CD4-positive, alpha-beta T cell (primary cell): ENCODE measurements at regions not wholly inside any gene's neighbourhood (a gene's known extent, or its start where the extent isn't known, plus 50 kb on each side); places are given as distances from the start of the nearest gene placed in this dataset.

Source experiments
- ATAC-seq: fragments of 200-7000 bp; cut with Tn5 transposase; one replicate; pipeline ENCODE4 v1.10.0; 2022; ENCODE audit warnings: mild to moderate bottlenecking; ENCODE audit not compliant: poor library complexity
- CTCF ChIA-PET: fragments of 350-600 bp; sonication (Branson Sonifier 250); formaldehyde crosslinking; loops from one replicate; lab custom pipeline; 2021; ENCODE audit warnings: antibody characterized with exemption, inconsistent platforms; lab: Charles Lee
- POLR2A ChIA-PET: fragments of 350-600 bp; sonication (Branson Sonifier 250); formaldehyde crosslinking; loops from one replicate; lab custom pipeline; 2021; ENCODE audit warnings: antibody characterized with exemption, inconsistent platforms; lab: Charles Lee
- DNase-seq, 14 experiments: peaks; one replicate each; pipeline ENCODE4 v3.0.0-alpha.2; 2013 to 2020; ENCODE audit warnings: mixed read lengths in 2 of 14
- H3K27ac ChIP-seq, 2 donors: one replicate each; pipeline versions ENCODE4 v1.5.1 to v1.7.0; 2013; ENCODE audit warnings: low read length in 2 of 2, low read depth in 1 of 2, mild to moderate bottlenecking in 1 of 2
- H3K27me3 ChIP-seq, 2 experiments: 1 replicate in 1 of 2; 2 replicates in 1 of 2; pipeline versions ENCODE4 v1.6.1 to v1.7.0; 2013; ENCODE audit warnings: low read length in 2 of 2, control low read depth in 1 of 2, mild to moderate bottlenecking in 1 of 2, moderate library complexity in 1 of 2; ENCODE audit not compliant: insufficient read depth in 2 of 2, control insufficient read depth in 1 of 2
- H3K36me3 ChIP-seq: one replicate; pipeline ENCODE4 v1.6.1; 2013; ENCODE audit warnings: low read length, control low read depth; ENCODE audit not compliant: insufficient read depth
- H3K4me1 ChIP-seq: one replicate; pipeline ENCODE4 v1.6.1; 2013; ENCODE audit warnings: low read length, control low read depth; ENCODE audit not compliant: insufficient read depth
- H3K4me3 ChIP-seq: one replicate; pipeline ENCODE4 v1.5.1; 2013; ENCODE audit warnings: mild to moderate bottlenecking, low read length, moderate library complexity
- H3K9me3 ChIP-seq, 2 experiments: 1 replicate in 1 of 2; 2 replicates in 1 of 2; pipeline versions ENCODE4 v1.6.1 to v1.7.0; 2013; ENCODE audit warnings: low read length in 2 of 2, mild to moderate bottlenecking in 2 of 2, control low read depth in 1 of 2, moderate library complexity in 1 of 2; ENCODE audit not compliant: control insufficient read depth in 1 of 2, insufficient read depth in 1 of 2
- H3K27ac Mint-ChIP-seq: one replicate; pipeline ENCODE4 v1.8.0; 2020; ENCODE audit warnings: mixed read lengths
- H3K27me3 Mint-ChIP-seq: one replicate; pipeline ENCODE4 v1.8.0; 2021; ENCODE audit warnings: mixed read lengths
- H3K36me3 Mint-ChIP-seq: one replicate; pipeline ENCODE4 v1.8.0; 2021; ENCODE audit warnings: low read depth, mixed read lengths
- H3K4me1 Mint-ChIP-seq: one replicate; pipeline ENCODE4 v1.8.0; 2021; ENCODE audit warnings: low read depth, mixed read lengths
- H3K4me3 Mint-ChIP-seq: one replicate; pipeline ENCODE4 v1.8.0; 2020; ENCODE audit warnings: mild to moderate bottlenecking, mixed read lengths
- H3K9me3 Mint-ChIP-seq: one replicate; pipeline ENCODE4 v1.8.0; 2020; ENCODE audit warnings: mixed read lengths
- intact Hi-C, 2 experiments: fragments of 100-400 bp; cut with DNase I in 1 of 2; cut with micrococcal nuclease in 1 of 2; formaldehyde crosslinking; loops; one replicate each; pipeline versions ENCODE4 v1.15.1 to v1.9.0; 2023 to 2025; cut with DNase I, micrococcal nuclease
- TF ChIP-seq, protein P1 (sequence below): fragments of 200-600 bp; IDR thresholded peaks from one replicate; pipeline ENCODE4 v1.8.0; 2022; ENCODE audit warnings: antibody characterized with exemption, mild to moderate bottlenecking

DNA sequence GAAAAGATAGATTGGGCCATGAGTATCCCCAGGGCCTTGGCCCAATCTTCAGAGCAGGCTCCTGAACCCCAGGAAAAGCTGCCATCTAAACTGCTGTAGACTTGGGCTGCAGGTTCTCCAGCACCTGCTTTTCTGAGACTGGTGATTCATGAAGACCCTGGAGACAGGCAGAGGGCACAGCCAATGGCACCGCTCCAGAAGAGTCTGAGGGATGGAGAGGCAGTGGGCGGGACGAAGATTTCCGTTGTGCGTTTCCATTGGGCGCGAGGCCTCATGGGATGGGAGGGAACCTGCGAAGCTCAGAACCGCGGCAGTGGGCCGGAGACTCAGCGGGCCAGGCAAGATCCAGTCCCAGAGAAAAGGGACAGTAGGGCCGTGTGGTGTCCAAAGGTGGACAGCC is 375.1 kb downstream of the IPO8 start:
- Mint-ChIP-seq H3K4me1 (no peaks in the 10 kb centered on the region), H3K4me3 (no peak overlapping the region), H3K36me3 (no peaks in the 10 kb centered on the region), H3K27me3 (no peaks in the 10 kb centered on the region), H3K27ac (no peak overlapping the region), H3K9me3 (peaks cover 13% of the 10 kb centered on the region)
- H3K4me1 ChIP-seq = no peaks in the 10 kb centered on the region
- H3K4me3 ChIP-seq = no peak overlapping the region
- POLR2A ChIA-PET = no interaction called here
- CTCF ChIA-PET = no interaction called here
- no peaks in the 10 kb centered on the region for H3K36me3 ChIP-seq
- H3K9me3 ChIP-seq = peaks cover 0 to 15% of the 10 kb centered on the region in 2 experiments
- no peak for ATAC-seq
- no peaks in the 10 kb centered on the region for H3K27me3 ChIP-seq
- no peak for DNase-seq
- intact Hi-C loops = no loop called here
- no peak overlapping the region for H3K27ac ChIP-seq
- TF ChIP-seq, protein P1, sequence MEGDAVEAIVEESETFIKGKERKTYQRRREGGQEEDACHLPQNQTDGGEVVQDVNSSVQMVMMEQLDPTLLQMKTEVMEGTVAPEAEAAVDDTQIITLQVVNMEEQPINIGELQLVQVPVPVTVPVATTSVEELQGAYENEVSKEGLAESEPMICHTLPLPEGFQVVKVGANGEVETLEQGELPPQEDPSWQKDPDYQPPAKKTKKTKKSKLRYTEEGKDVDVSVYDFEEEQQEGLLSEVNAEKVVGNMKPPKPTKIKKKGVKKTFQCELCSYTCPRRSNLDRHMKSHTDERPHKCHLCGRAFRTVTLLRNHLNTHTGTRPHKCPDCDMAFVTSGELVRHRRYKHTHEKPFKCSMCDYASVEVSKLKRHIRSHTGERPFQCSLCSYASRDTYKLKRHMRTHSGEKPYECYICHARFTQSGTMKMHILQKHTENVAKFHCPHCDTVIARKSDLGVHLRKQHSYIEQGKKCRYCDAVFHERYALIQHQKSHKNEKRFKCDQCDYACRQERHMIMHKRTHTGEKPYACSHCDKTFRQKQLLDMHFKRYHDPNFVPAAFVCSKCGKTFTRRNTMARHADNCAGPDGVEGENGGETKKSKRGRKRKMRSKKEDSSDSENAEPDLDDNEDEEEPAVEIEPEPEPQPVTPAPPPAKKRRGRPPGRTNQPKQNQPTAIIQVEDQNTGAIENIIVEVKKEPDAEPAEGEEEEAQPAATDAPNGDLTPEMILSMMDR = no peak

DNA sequence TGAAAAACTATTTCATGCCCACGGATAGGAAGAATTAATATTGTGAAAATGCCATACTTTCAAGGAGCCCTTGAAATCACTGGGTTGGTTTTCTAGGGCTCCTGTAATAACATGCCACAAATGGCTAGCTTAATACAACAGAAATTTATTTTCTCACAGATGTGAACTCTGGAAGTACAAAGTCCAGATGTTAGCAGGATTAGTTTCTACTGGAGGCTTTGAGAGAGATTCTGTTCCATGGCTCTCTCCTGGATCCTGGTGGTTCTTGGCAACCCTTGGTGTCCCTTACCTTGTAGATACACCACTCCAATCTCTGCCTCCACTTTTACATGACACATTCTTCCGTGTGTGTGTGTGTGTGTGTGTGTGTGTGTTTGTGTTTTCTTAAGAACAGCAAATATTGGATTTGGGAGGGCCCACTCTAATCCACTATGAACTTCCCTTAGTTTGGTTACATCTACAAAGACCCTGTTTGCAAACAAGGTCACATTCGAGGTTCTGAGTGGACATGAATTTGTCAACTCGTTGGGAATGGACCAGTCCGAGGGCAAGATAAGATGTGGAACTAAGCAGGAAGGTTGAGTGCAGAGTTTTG is 381.1 kb downstream of the IPO8 start:
- Mint-ChIP-seq H3K36me3 (no peaks in the 10 kb centered on the region), H3K4me3 (no peak overlapping the region), H3K27me3 (no peaks in the 10 kb centered on the region), H3K4me1 (no peaks in the 10 kb centered on the region), H3K9me3 (peaks cover 13% of the 10 kb centered on the region), H3K27ac (no peak overlapping the region)
- Histone ChIP-seq H3K36me3 (no peaks in the 10 kb centered on the region), H3K27ac (no peak overlapping the region), H3K4me3 (no peak overlapping the region), H3K4me1 (no peaks in the 10 kb centered on the region), H3K9me3 (peaks cover 0 to 4% of the 10 kb centered on the region in 2 experiments), H3K27me3 (no peaks in the 10 kb centered on the region)
- intact Hi-C loops = loop anchor here in 1 of 2 experiments (2.0 kb wide), 1 partner anchor 62 kb away; no protein-coding TSS in a partner anchor
- POLR2A ChIA-PET = no interaction called here
- DNase-seq (no peak), ATAC-seq (no peak)
- CTCF ChIA-PET = no interaction called here
- TF ChIP-seq, protein P1 = no peak

DNA sequence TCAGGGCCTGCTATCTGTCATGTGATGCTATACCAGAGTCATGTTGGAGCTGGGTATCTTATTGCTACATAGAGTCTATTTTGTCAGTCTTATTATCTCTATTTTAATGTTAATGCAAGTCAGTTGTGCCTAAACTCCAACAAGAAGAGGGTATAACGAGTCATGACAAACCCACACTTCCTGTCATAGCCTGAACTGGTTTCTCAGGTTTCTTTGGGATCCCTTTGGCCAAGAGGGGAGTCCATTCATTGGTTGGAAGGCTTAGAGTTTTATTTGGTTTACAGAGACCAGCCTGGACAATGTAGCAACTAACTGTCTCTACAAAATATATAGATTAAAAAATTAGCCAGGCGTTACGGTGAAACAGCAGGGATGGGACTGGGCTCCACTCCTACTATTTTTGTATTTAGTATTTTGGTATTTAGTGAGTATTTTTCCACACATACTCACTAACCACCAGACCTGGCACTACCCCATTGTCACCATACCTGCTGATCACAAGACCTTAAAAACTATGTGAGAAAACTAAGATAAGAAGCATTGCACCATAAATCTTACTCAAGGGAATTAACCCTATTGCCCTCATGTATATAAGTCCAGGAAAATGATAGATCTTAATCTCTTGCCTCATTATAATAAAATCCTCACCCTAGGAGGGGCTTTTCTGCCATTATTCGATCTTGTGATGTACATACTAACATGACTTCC is 387.5 kb downstream of the IPO8 start:
- Mint-ChIP-seq H3K4me3 (no peak overlapping the region), H3K4me1 (no peaks in the 10 kb centered on the region), H3K36me3 (no peaks in the 10 kb centered on the region), H3K27me3 (no peaks in the 10 kb centered on the region), H3K9me3 (peaks cover 15% of the 10 kb centered on the region), H3K27ac (no peak overlapping the region)
- no peak overlapping the region for H3K27ac ChIP-seq
- ChIA-PET CTCF (no interaction called here), POLR2A (no interaction called here)
- no peak for DNase-seq
- no peaks in the 10 kb centered on the region for H3K4me1 ChIP-seq
- intact Hi-C loops = no loop called here
- TF ChIP-seq, protein P1 = no peak
- H3K27me3 ChIP-seq = no peaks in the 10 kb centered on the region
- no peaks in the 10 kb centered on the region for H3K9me3 ChIP-seq
- no peak for ATAC-seq
- H3K36me3 ChIP-seq = no peaks in the 10 kb centered on the region
- H3K4me3 ChIP-seq = no peak overlapping the region
